Motor neuron (in vitro differentiated cells): ENCODE measurements at regions not wholly inside any gene's neighbourhood (a gene's known extent, or its start where the extent isn't known, plus 50 kb on each side); places are given as distances from the start of the nearest gene placed in this dataset.

Experiments
- ATAC-seq, 8 experiments: fragments of 200-7000 bp; cut with Tn5 transposase; replicated peaks in 6 of 8; 2 replicates each; pipeline ENCODE4 v1.8.0; 2021; ENCODE audit warnings: mild to moderate bottlenecking in 8 of 8, moderate library complexity in 8 of 8
- H3K27ac ChIP-seq, 2 donors: fragments of 250-450 bp; sonication (Bioruptor Pico); 2 replicates each; pipeline ENCODE4 v1.9.0; 2021; ENCODE audit warnings: antibody characterized with exemption in 2 of 2, mild to moderate bottlenecking in 2 of 2, moderate library complexity in 1 of 2
- H3K4me1 ChIP-seq, 2 donors: fragments of 250-450 bp; sonication (Bioruptor Pico); replicated peaks in 1 of 2; 2 replicates each; pipeline ENCODE4 v1.6.1; 2021; ENCODE audit warnings: antibody characterized with exemption in 2 of 2, mild to moderate bottlenecking in 2 of 2, moderate library complexity in 1 of 2
- H3K4me3 ChIP-seq, 5 donors: fragments of 250-450 bp; sonication (Bioruptor Pico); 2 replicates each; pipeline ENCODE4 v1.9.0; 2021; ENCODE audit warnings: antibody characterized with exemption in 5 of 5, mild to moderate bottlenecking in 5 of 5, moderate library complexity in 4 of 5
- WGBS, 10 experiments: fragments of 450-650 bp; shearing (Covaris generic); methylation state at CpG; one replicate each; pipeline ENCODE4 v1.0.0; 2022; 5-methylcytosine and 5-hydroxymethylcytosine counted together
- in situ Hi-C, 9 experiments: fragments of 400-800 bp; cut with MboI; loops; one replicate each; pipeline ENCODE4 v1.15.0; 2021; ENCODE audit warnings: low sequenced_read_pairs in 9 of 9, low pct_unique_long_range_greater_than_20kb in 2 of 9; ENCODE audit not compliant: unreplicated experiment in 9 of 9

GRCh38 chr12:84772281-84772680 is 140.3 kb downstream of the SLC6A15 start:
- in situ Hi-C loops, result no loop called here
- Histone ChIP-seq H3K4me1 (no peaks in the 10 kb centered on the region), H3K4me3 (no peak overlapping the region), H3K27ac (no peak overlapping the region)
- no peak for ATAC-seq
- WGBS, 10 experiments, result 17 to 95% (median 61%) methylated on average over 2 of the region's 2 CpGs; no CpG with 5 or more reads in 2 of the 10 experiments

- in situ Hi-C loops, result no loop called here
- Histone ChIP-seq H3K4me3 (no peak overlapping the region), H3K4me1 (no peaks in the 10 kb centered on the region), H3K27ac (no peak overlapping the region)
- 100% methylated on average over 1 of the region's 1 CpG; no CpG with 5 or more reads in 8 of the 10 experiments for WGBS, 10 experiments
- ATAC-seq, result no peak
These were observed 145.5 kb downstream of the SLC6A15 start for GRCh38 chr12:84767079-84767478.

GRCh38 chr12:84766375-84766774 is 146.2 kb downstream of the SLC6A15 start:
- in situ Hi-C loops, result no loop called here
- no peak overlapping the region for H3K4me3 ChIP-seq
- no peak for ATAC-seq

GRCh38 chr12:84764001-84764400 is 148.6 kb downstream of the SLC6A15 start:
- in situ Hi-C loops, result no loop called here
- no peaks in the 10 kb centered on the region for H3K4me1 ChIP-seq
- no peak overlapping the region for H3K27ac ChIP-seq
- no peak for ATAC-seq
- 88 to 100% (median 100%) methylated on average over 1 of the region's 1 CpG; no CpG with 5 or more reads in 5 of the 10 experiments for WGBS, 10 experiments
- H3K4me3 ChIP-seq, result no peak overlapping the region

More at GRCh38 chr12:84766375-84766774, 146.2 kb downstream of the SLC6A15 start:
- H3K4me1 ChIP-seq, result no peaks in the 10 kb centered on the region
- H3K27ac ChIP-seq, result no peak overlapping the region

GRCh38 chr12:84763107-84763506 is 149.5 kb downstream of the SLC6A15 start:
- ATAC-seq, result peak in 2 of 8 experiments; percentile 31 to 33
- Histone ChIP-seq H3K27ac (no peak overlapping the region), H3K4me1 (no peaks in the 10 kb centered on the region), H3K4me3 (no peak overlapping the region)
- 0 to 100% (median 70%) methylated on average over 1 of the region's 1 CpG; no CpG with 5 or more reads in 6 of the 10 experiments for WGBS, 10 experiments
- in situ Hi-C loops, result no loop called here

GRCh38 chr12:84760091-84760865 is 152.3 kb downstream of the SLC6A15 start:
- Histone ChIP-seq H3K4me3 (no peak overlapping the region), H3K27ac (no peak overlapping the region), H3K4me1 (no peaks in the 10 kb centered on the region)
- ATAC-seq, result no peak
- in situ Hi-C loops, result no loop called here
- WGBS, 10 experiments, result 17 to 92% (median 56%) methylated on average over 1 to 2 of the region's 2 CpGs; no CpG with 5 or more reads in 2 of the 10 experiments

- H3K4me1 ChIP-seq, result no peaks in the 10 kb centered on the region
- in situ Hi-C loops, result no loop called here
- ATAC-seq, result no peak
- H3K4me3 ChIP-seq, result no peak overlapping the region
- no peak overlapping the region for H3K27ac ChIP-seq
- WGBS, 10 experiments, result 0 to 100% (median 83%) methylated on average over 1 of the region's 1 CpG; no CpG with 5 or more reads in 7 of the 10 experiments
These were observed 154.6 kb downstream of the SLC6A15 start for GRCh38 chr12:84757978-84758377.

- H3K4me1 ChIP-seq, result no peaks in the 10 kb centered on the region
- no peak for ATAC-seq
- in situ Hi-C loops, result no loop called here
- H3K4me3 ChIP-seq, result no peak overlapping the region
- no peak overlapping the region for H3K27ac ChIP-seq
These were observed 155.6 kb downstream of the SLC6A15 start for GRCh38 chr12:84756961-84757360.

- no peak overlapping the region for H3K27ac ChIP-seq
- peak in 2 of 8 experiments; percentile 54 to 64 for ATAC-seq
- WGBS, 10 experiments, result 87 to 100% (median 100%) methylated on average over 1 to 3 of the region's 3 CpGs; no CpG with 5 or more reads in 1 of the 10 experiments
- H3K4me1 ChIP-seq, result no peaks in the 10 kb centered on the region
- no peak overlapping the region for H3K4me3 ChIP-seq
- in situ Hi-C loops, result no loop called here
These were observed 167.5 kb downstream of the SLC6A15 start for GRCh38 chr12:84745127-84745526.

GRCh38 chr12:84741692-84742091 is 170.9 kb downstream of the SLC6A15 start:
- H3K4me3 ChIP-seq, result no peak overlapping the region
- WGBS, 10 experiments, result 46 to 100% (median 87%) methylated on average over 1 to 3 of the region's 3 CpGs; no CpG with 5 or more reads in 2 of the 10 experiments
- in situ Hi-C loops, result no loop called here
- H3K4me1 ChIP-seq, result peaks cover 0 to 4% of the 10 kb centered on the region in 2 donors
- ATAC-seq, result peak in 1 of 8 experiments; percentile 14
- H3K27ac ChIP-seq, result no peak overlapping the region

GRCh38 chr12:84741031-84741430 is 171.6 kb downstream of the SLC6A15 start:
- no peak overlapping the region for H3K27ac ChIP-seq
- peaks cover 0 to 4% of the 10 kb centered on the region in 2 donors for H3K4me1 ChIP-seq
- 0 to 100% (median 92%) methylated on average over 1 of the region's 1 CpG; no CpG with 5 or more reads in 2 of the 10 experiments for WGBS, 10 experiments
- in situ Hi-C loops, result no loop called here
- ATAC-seq, result no peak
- no peak overlapping the region for H3K4me3 ChIP-seq

- WGBS, 10 experiments, result 10 to 100% (median 89%) methylated on average over 1 to 3 of the region's 3 CpGs
- H3K4me3 ChIP-seq, result no peak overlapping the region
- H3K27ac ChIP-seq, result no peak overlapping the region
- no peak for ATAC-seq
- peaks cover 0 to 4% of the 10 kb centered on the region in 2 donors for H3K4me1 ChIP-seq
- in situ Hi-C loops, result no loop called here
These were observed 172.0 kb downstream of the SLC6A15 start for GRCh38 chr12:84740602-84741001.

GRCh38 chr12:84738481-84738972 is 174.1 kb downstream of the SLC6A15 start:
- 83 to 100% (median 100%) methylated on average over 1 to 2 of the region's 2 CpGs; no CpG with 5 or more reads in 4 of the 10 experiments for WGBS, 10 experiments
- H3K4me1 ChIP-seq, result peaks cover 0 to 4% of the 10 kb centered on the region in 2 donors
- in situ Hi-C loops, result no loop called here
- ATAC-seq, result peak in 2 of 8 experiments; percentile 78 to 94
- no peak overlapping the region for H3K27ac ChIP-seq
- H3K4me3 ChIP-seq, result no peak overlapping the region
